Parathyroid adenoma (tissue), 2 donors: ENCODE measurements at regions not wholly inside any gene's neighbourhood (a gene's known extent, or its start where the extent isn't known, plus 50 kb on each side); places are given as distances from the start of the nearest gene placed in this dataset.
A peak's percentile ranks its signal among the peaks of the same experiment; 100 is the strongest.

Source experiments
- H2AFZ ChIP-seq: fragments of 300-600 bp; sonication (generic); one replicate; pipeline ENCODE4 v1.7.0; 2017; ENCODE audit warnings: antibody characterized with exemption, mild to moderate bottlenecking
- H3K27ac ChIP-seq: fragments of 300-600 bp; sonication (generic); one replicate; pipeline ENCODE4 v1.7.0; 2017
- H3K27me3 ChIP-seq: fragments of 300-600 bp; sonication (generic); one replicate; pipeline ENCODE4 v1.7.0; 2017; ENCODE audit warnings: low read length; ENCODE audit not compliant: control insufficient read depth, insufficient read depth
- H3K36me3 ChIP-seq: fragments of 300-600 bp; sonication (generic); one replicate; pipeline ENCODE4 v1.7.0; 2017; ENCODE audit warnings: low read length; ENCODE audit not compliant: control insufficient read depth, insufficient read depth
- H3K4me1 ChIP-seq: fragments of 300-600 bp; sonication (generic); one replicate; pipeline ENCODE4 v1.7.0; 2017; ENCODE audit warnings: control low read depth
- H3K4me2 ChIP-seq: fragments of 300-600 bp; sonication (generic); one replicate; pipeline ENCODE4 v1.7.0; 2017; ENCODE audit warnings: low read length
- H3K4me3 ChIP-seq: fragments of 300-600 bp; sonication (generic); one replicate; pipeline ENCODE4 v1.7.0; 2017; ENCODE audit warnings: low read depth, low read length
- H3K79me2 ChIP-seq: fragments of 300-600 bp; sonication (generic); one replicate; pipeline ENCODE4 v1.7.0; 2017; ENCODE audit warnings: control low read depth
- H3K9ac ChIP-seq: fragments of 300-600 bp; sonication (generic); one replicate; pipeline ENCODE4 v1.7.0; 2017; ENCODE audit warnings: mild to moderate bottlenecking
- H3K9me3 ChIP-seq: fragments of 300-600 bp; sonication (generic); one replicate; pipeline ENCODE4 v1.7.0; 2017; ENCODE audit warnings: low read length; ENCODE audit not compliant: control insufficient read depth
- CTCF ChIP-seq: fragments of 300-600 bp; sonication (generic); IDR thresholded peaks from one replicate; pipeline ENCODE4 v1.7.0; 2017; ENCODE audit warnings: antibody characterized with exemption, mild to moderate bottlenecking
- donor health status: primary hyperparathyroidism.

- H2AFZ ChIP-seq, result no peak overlapping the region
- H3K27ac ChIP-seq, result no peak overlapping the region
- H3K4me2 ChIP-seq, result no peak overlapping the region
- no peaks in the 10 kb centered on the region for H3K36me3 ChIP-seq
- H3K4me3 ChIP-seq, result no peak overlapping the region
- no peak for TF ChIP-seq CTCF
- H3K9me3 ChIP-seq, result no peaks in the 10 kb centered on the region
- no peaks in the 10 kb centered on the region for H3K27me3 ChIP-seq
- H3K4me1 ChIP-seq, result peaks cover 15% of the 10 kb centered on the region
- no peaks in the 10 kb centered on the region for H3K79me2 ChIP-seq
- H3K9ac ChIP-seq, result no peak overlapping the region
Observed at GRCh38 chr3:99505646-99506269, 132.6 kb upstream of the COL8A1 start.

- no peak overlapping the region for H3K4me3 ChIP-seq
- H3K36me3 ChIP-seq, result no peaks in the 10 kb centered on the region
- no peak overlapping the region for H3K9ac ChIP-seq
- H2AFZ ChIP-seq, result no peak overlapping the region
- no peaks in the 10 kb centered on the region for H3K9me3 ChIP-seq
- TF ChIP-seq CTCF, result no peak
- H3K27ac ChIP-seq, result no peak overlapping the region
- no peaks in the 10 kb centered on the region for H3K27me3 ChIP-seq
- peaks cover 18% of the 10 kb centered on the region for H3K4me1 ChIP-seq
- no peak overlapping the region for H3K4me2 ChIP-seq
- no peaks in the 10 kb centered on the region for H3K79me2 ChIP-seq
Observed at GRCh38 chr3:99505200-99505599, 133.2 kb upstream of the COL8A1 start.

GRCh38 chr3:99504258-99504657, 134.1 kb upstream of the COL8A1 start:
- Histone ChIP-seq H2AFZ (no peak overlapping the region), H3K4me2 (no peak overlapping the region), H3K4me1 (peaks cover 24% of the 10 kb centered on the region), H3K27ac (no peak overlapping the region), H3K27me3 (no peaks in the 10 kb centered on the region), H3K9me3 (no peaks in the 10 kb centered on the region), H3K9ac (no peak overlapping the region), H3K36me3 (no peaks in the 10 kb centered on the region), H3K79me2 (no peaks in the 10 kb centered on the region), H3K4me3 (no peak overlapping the region)
- no peak for TF ChIP-seq CTCF

- no peaks in the 10 kb centered on the region for H3K79me2 ChIP-seq
- H3K9ac ChIP-seq, result no peak overlapping the region
- no peak overlapping the region for H3K4me2 ChIP-seq
- H3K36me3 ChIP-seq, result no peaks in the 10 kb centered on the region
- H3K4me3 ChIP-seq, result no peak overlapping the region
- peak overlapping the region; percentile 15 for H3K27ac ChIP-seq
- TF ChIP-seq CTCF, result no peak
- no peaks in the 10 kb centered on the region for H3K9me3 ChIP-seq
- no peaks in the 10 kb centered on the region for H3K27me3 ChIP-seq
- H3K4me1 ChIP-seq, result peaks cover 19% of the 10 kb centered on the region
- peak overlapping the region; percentile 64 for H2AFZ ChIP-seq
Observed at GRCh38 chr3:99503350-99503749, 135.0 kb upstream of the COL8A1 start.

- H2AFZ ChIP-seq, result peak overlapping the region; percentile 64
- H3K79me2 ChIP-seq, result no peaks in the 10 kb centered on the region
- peaks cover 15% of the 10 kb centered on the region for H3K4me1 ChIP-seq
- H3K27ac ChIP-seq, result peak overlapping the region; percentile 15
- no peak for TF ChIP-seq CTCF
- no peaks in the 10 kb centered on the region for H3K9me3 ChIP-seq
- no peak overlapping the region for H3K9ac ChIP-seq
- no peak overlapping the region for H3K4me2 ChIP-seq
- no peak overlapping the region for H3K4me3 ChIP-seq
- H3K27me3 ChIP-seq, result no peaks in the 10 kb centered on the region
- H3K36me3 ChIP-seq, result no peaks in the 10 kb centered on the region
Observed at GRCh38 chr3:99502871-99503270, 135.5 kb upstream of the COL8A1 start.
